Neural cell (in vitro differentiated cells): ENCODE measurements at regions not wholly inside any gene's neighbourhood (a gene's known extent, or its start where the extent isn't known, plus 50 kb on each side); places are given as distances from the start of the nearest gene placed in this dataset.

Experiments used
- H2AFZ ChIP-seq: fragments of 200-600, 300-800 bp; sonication (generic), shearing (Covaris generic); 2 replicates; pipeline ENCODE4 v1.6.0; 2014; ENCODE audit warnings: low read depth, mild to moderate bottlenecking, antibody characterized with exemption, low read length, moderate library complexity
- H3F3A ChIP-seq: fragments of 200-600 bp; shearing (Covaris generic); 2 replicates; pipeline ENCODE4 v1.6.1; 2016; ENCODE audit warnings: mild to moderate bottlenecking, moderate library complexity, mixed read lengths, antibody characterized with exemption, low read length; ENCODE audit not compliant: insufficient read depth, poor library complexity, severe bottlenecking
- H3K27ac ChIP-seq: fragments of 200-600, 300-800 bp; sonication (generic), shearing (Covaris generic); 2 replicates; pipeline ENCODE4 v1.5.1; 2014; ENCODE audit warnings: mild to moderate bottlenecking, low read length, moderate library complexity
- H3K27me3 ChIP-seq: fragments of 300-800, 200-600 bp; sonication (generic), shearing (Covaris generic); 2 replicates; pipeline ENCODE4 v1.6.0; 2014; ENCODE audit warnings: mild to moderate bottlenecking, low read depth, low read length, moderate library complexity; ENCODE audit not compliant: insufficient read depth
- H3K36me3 ChIP-seq: fragments of 300-800, 200-600 bp; sonication (generic), shearing (Covaris generic); 2 replicates; pipeline ENCODE4 v1.5.1; 2014; ENCODE audit warnings: mild to moderate bottlenecking, antibody characterized with exemption, low read length, moderate library complexity; ENCODE audit not compliant: insufficient read depth
- H3K4me2 ChIP-seq: fragments of 300-800, 200-600 bp; sonication (generic), shearing (Covaris generic); 2 replicates; pipeline ENCODE4 v1.6.0; 2014; ENCODE audit warnings: mild to moderate bottlenecking, low read length
- H3K4me3 ChIP-seq: fragments of 300-800, 200-600 bp; sonication (generic), shearing (Covaris generic); 2 replicates; pipeline ENCODE4 v1.5.1; 2014; ENCODE audit warnings: mild to moderate bottlenecking, low read length, moderate library complexity
- H3K79me2 ChIP-seq: fragments of 200-600 bp; shearing (Covaris generic); replicated peaks from 2 replicates; pipeline ENCODE4 v1.6.0; 2014; ENCODE audit warnings: mild to moderate bottlenecking, low read length, moderate library complexity; ENCODE audit not compliant: insufficient read depth
- H3K9ac ChIP-seq: fragments of 300-800, 200-600 bp; sonication (generic), shearing (Covaris generic); 2 replicates; pipeline ENCODE4 v1.6.1; 2016; ENCODE audit warnings: mild to moderate bottlenecking, low read length, mixed read lengths
- H3K9me2 ChIP-seq: fragments of 200-600 bp; shearing (Covaris generic); 2 replicates; pipeline ENCODE4 v1.6.1; 2016; ENCODE audit warnings: mild to moderate bottlenecking, low read length, mixed read lengths; ENCODE audit not compliant: insufficient read depth
- H3K9me3 ChIP-seq: fragments of 200-600, 300-800 bp; sonication (generic), shearing (Covaris generic); 2 replicates; pipeline ENCODE4 v1.6.1; 2016; ENCODE audit warnings: mild to moderate bottlenecking, mixed run types, low read length, moderate library complexity, mixed read lengths
- H4K20me1 ChIP-seq: fragments of 200-600 bp; shearing (Covaris generic); 2 replicates; pipeline ENCODE4 v1.6.1; 2016; ENCODE audit warnings: mild to moderate bottlenecking, mixed run types; ENCODE audit not compliant: insufficient read depth
- CTCF ChIP-seq: fragments of 450-650 bp; IDR thresholded peaks from 2 replicates; pipeline ENCODE4 v1.5.1; 2014; ENCODE audit warnings: antibody characterized with exemption, mild to moderate bottlenecking, moderate library complexity; ENCODE audit not compliant: poor library complexity, severe bottlenecking
- EP300 ChIP-seq: fragments of 450-650 bp; conservative IDR thresholded peaks from 2 replicates; pipeline ENCODE4 v1.6.1; 2014; ENCODE audit warnings: antibody characterized with exemption, mild to moderate bottlenecking, moderate library complexity; ENCODE audit not compliant: poor library complexity, severe bottlenecking
- EZH2 ChIP-seq: fragments of 200-600, 300-800 bp; shearing (Covaris generic), sonication (generic); IDR thresholded peaks from 2 replicates; pipeline ENCODE4 v1.6.1; 2014; ENCODE audit warnings: antibody characterized with exemption, low read length, borderline replicate concordance, mild to moderate bottlenecking; ENCODE audit not compliant: insufficient read depth, poor library complexity, severe bottlenecking
- MXI1 ChIP-seq: fragments of 450-650 bp; conservative IDR thresholded peaks from 2 replicates; pipeline ENCODE4 v1.6.1; 2014; ENCODE audit warnings: antibody characterized with exemption, mild to moderate bottlenecking; ENCODE audit not compliant: poor library complexity, severe bottlenecking
- POLR2AphosphoS5 ChIP-seq: IDR thresholded peaks from 2 replicates; pipeline ENCODE4 v1.6.1; 2012
- RAD21 ChIP-seq: fragments of 450-650 bp; conservative IDR thresholded peaks from 2 replicates; pipeline ENCODE4 v1.6.1; 2014; ENCODE audit warnings: antibody characterized with exemption, mild to moderate bottlenecking, moderate library complexity
- REST ChIP-seq: IDR thresholded peaks from 2 replicates; pipeline ENCODE4 v1.6.1; 2012; ENCODE audit warnings: borderline replicate concordance
- SMC3 ChIP-seq: fragments of 450-650 bp; conservative IDR thresholded peaks from 2 replicates; pipeline ENCODE4 v1.6.1; 2014; ENCODE audit warnings: antibody characterized with exemption, mild to moderate bottlenecking, moderate library complexity; ENCODE audit not compliant: poor library complexity
- TAF1 ChIP-seq: IDR thresholded peaks from 2 replicates; pipeline ENCODE4 v1.6.1; 2012; ENCODE audit warnings: low read depth

- TF ChIP-seq RAD21 (no peak), REST (no peak), MXI1 (no peak), TAF1 (no peak), CTCF (no peak), EP300 (no peak), EZH2 (no peak), SMC3 (no peak), POLR2AphosphoS5 (no peak)
- H4K20me1 ChIP-seq, result no peaks in the 10 kb centered on the region
- H3K4me2 ChIP-seq, result no peak overlapping the region
- H3F3A ChIP-seq, result no peaks in the 10 kb centered on the region
- H3K4me3 ChIP-seq, result no peak overlapping the region
- H2AFZ ChIP-seq, result no peak overlapping the region
- no peak overlapping the region for H3K27ac ChIP-seq
- H3K9ac ChIP-seq, result no peak overlapping the region
- no peaks in the 10 kb centered on the region for H3K27me3 ChIP-seq
- H3K9me3 ChIP-seq, result no peaks in the 10 kb centered on the region
- no peaks in the 10 kb centered on the region for H3K79me2 ChIP-seq
- no peaks in the 10 kb centered on the region for H3K9me2 ChIP-seq
- H3K36me3 ChIP-seq, result no peaks in the 10 kb centered on the region
These were observed 160.9 kb upstream of the SYT13 start for GRCh38 chr11:45446998-45447397.

- H4K20me1 ChIP-seq, result no peaks in the 10 kb centered on the region
- no peaks in the 10 kb centered on the region for H3K27me3 ChIP-seq
- no peaks in the 10 kb centered on the region for H3K9me2 ChIP-seq
- H3K27ac ChIP-seq, result no peak overlapping the region
- no peak overlapping the region for H2AFZ ChIP-seq
- H3F3A ChIP-seq, result no peaks in the 10 kb centered on the region
- no peak overlapping the region for H3K4me3 ChIP-seq
- TF ChIP-seq REST (no peak), EP300 (no peak), TAF1 (no peak), POLR2AphosphoS5 (no peak), CTCF (no peak), MXI1 (no peak)
- H3K9ac ChIP-seq, result no peak overlapping the region
- H3K4me2 ChIP-seq, result no peak overlapping the region
- H3K9me3 ChIP-seq, result no peaks in the 10 kb centered on the region
- H3K36me3 ChIP-seq, result no peaks in the 10 kb centered on the region
- H3K79me2 ChIP-seq, result no peaks in the 10 kb centered on the region
These were observed 160.3 kb upstream of the SYT13 start for GRCh38 chr11:45446434-45446833.
